ENCODE measurements at regions not wholly inside any gene's neighbourhood (a gene's known extent, or its start where the extent isn't known, plus 50 kb on each side); places are given as distances from the start of the nearest gene placed in this dataset.

GRCh38 chr3:117674321-117674720 lies 964.7 kb downstream of the TUSC7 start:
- TF ChIP-seq POLR2A (IDR thresholded peaks at IDR 0.05), result no peak
- no peak for TF ChIP-seq CTCF (IDR thresholded peaks at IDR 0.05)

Data from adrenal gland (tissue), 5 donors.